ENCODE measurements at regions not wholly inside any gene's neighbourhood (a gene's known extent, or its start where the extent isn't known, plus 50 kb on each side); places are given as distances from the start of the nearest gene placed in this dataset.
"Not testable (repeated sequence)": the region's sequence is repeated elsewhere in the genome, so short reads cannot be mapped to it uniquely, and the experiment has no call there.

- TF ChIP-seq POLR2AphosphoS5 (IDR thresholded peaks at IDR 0.05; ENCODE audit: insufficient read depth in 1 of 2, low read depth in 1 of 2) = no peak
- TF ChIP-seq POLR2A (IDR thresholded peaks at IDR 0.05) = no peak
- TF ChIP-seq, protein P1, sequence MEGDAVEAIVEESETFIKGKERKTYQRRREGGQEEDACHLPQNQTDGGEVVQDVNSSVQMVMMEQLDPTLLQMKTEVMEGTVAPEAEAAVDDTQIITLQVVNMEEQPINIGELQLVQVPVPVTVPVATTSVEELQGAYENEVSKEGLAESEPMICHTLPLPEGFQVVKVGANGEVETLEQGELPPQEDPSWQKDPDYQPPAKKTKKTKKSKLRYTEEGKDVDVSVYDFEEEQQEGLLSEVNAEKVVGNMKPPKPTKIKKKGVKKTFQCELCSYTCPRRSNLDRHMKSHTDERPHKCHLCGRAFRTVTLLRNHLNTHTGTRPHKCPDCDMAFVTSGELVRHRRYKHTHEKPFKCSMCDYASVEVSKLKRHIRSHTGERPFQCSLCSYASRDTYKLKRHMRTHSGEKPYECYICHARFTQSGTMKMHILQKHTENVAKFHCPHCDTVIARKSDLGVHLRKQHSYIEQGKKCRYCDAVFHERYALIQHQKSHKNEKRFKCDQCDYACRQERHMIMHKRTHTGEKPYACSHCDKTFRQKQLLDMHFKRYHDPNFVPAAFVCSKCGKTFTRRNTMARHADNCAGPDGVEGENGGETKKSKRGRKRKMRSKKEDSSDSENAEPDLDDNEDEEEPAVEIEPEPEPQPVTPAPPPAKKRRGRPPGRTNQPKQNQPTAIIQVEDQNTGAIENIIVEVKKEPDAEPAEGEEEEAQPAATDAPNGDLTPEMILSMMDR (IDR thresholded peaks at IDR 0.05) = no peak
- no peak overlapping the region for H3K4me3 ChIP-seq
- no peaks in the 10 kb centered on the region for H3K4me1 ChIP-seq
- no peaks in the 10 kb centered on the region for H3K36me3 ChIP-seq
- no peaks in the 10 kb centered on the region for H3K27me3 ChIP-seq
- no peak overlapping the region for H3K27ac ChIP-seq
- no peaks in the 10 kb centered on the region for H3K9me3 ChIP-seq
- no peak for DNase-seq (ENCODE audit: extremely low spot score in 2 of 2)
- intact Hi-C loops (cut with DNase I) = no loop called here
Observed at GRCh38 chr2:126275098-126275497, 380.9 kb upstream of the GYPC start.

- intact Hi-C loops (cut with DNase I); H3K4me1 ChIP-seq; H3K36me3 ChIP-seq; H3K9me3 ChIP-seq; H3K27me3 ChIP-seq; DNase-seq (ENCODE audit: extremely low spot score in 2 of 2); H3K27ac ChIP-seq; H3K4me3 ChIP-seq: not testable (repeated sequence)
Observed at GRCh38 chr2:126276268-126276667, 379.7 kb upstream of the GYPC start.

- intact Hi-C loops (cut with DNase I) = no loop called here
Observed at GRCh38 chr2:126288362-126288761, 367.6 kb upstream of the GYPC start.

GRCh38 chr2:126293962-126294361 lies 362.0 kb upstream of the GYPC start:
- DNase-seq (ENCODE audit: extremely low spot score in 2 of 2); H3K4me1 ChIP-seq; H3K27ac ChIP-seq; H3K9me3 ChIP-seq; H3K4me3 ChIP-seq; intact Hi-C loops (cut with DNase I); H3K27me3 ChIP-seq; H3K36me3 ChIP-seq: not testable (repeated sequence)

More at GRCh38 chr2:126288362-126288761, 367.6 kb upstream of the GYPC start:
- no peaks in the 10 kb centered on the region for H3K36me3 ChIP-seq
- no peak overlapping the region for H3K4me3 ChIP-seq
- H3K4me1 ChIP-seq = no peaks in the 10 kb centered on the region
- no peaks in the 10 kb centered on the region for H3K27me3 ChIP-seq
- no peaks in the 10 kb centered on the region for H3K9me3 ChIP-seq
- H3K27ac ChIP-seq = no peak overlapping the region
- TF ChIP-seq POLR2AphosphoS5 (IDR thresholded peaks at IDR 0.05; ENCODE audit: insufficient read depth in 1 of 2, low read depth in 1 of 2) (no peak), POLR2A (IDR thresholded peaks at IDR 0.05) (no peak)
- TF ChIP-seq, protein P1 (IDR thresholded peaks at IDR 0.05) = no peak
- DNase-seq (ENCODE audit: extremely low spot score in 2 of 2) = no peak

DNA sequence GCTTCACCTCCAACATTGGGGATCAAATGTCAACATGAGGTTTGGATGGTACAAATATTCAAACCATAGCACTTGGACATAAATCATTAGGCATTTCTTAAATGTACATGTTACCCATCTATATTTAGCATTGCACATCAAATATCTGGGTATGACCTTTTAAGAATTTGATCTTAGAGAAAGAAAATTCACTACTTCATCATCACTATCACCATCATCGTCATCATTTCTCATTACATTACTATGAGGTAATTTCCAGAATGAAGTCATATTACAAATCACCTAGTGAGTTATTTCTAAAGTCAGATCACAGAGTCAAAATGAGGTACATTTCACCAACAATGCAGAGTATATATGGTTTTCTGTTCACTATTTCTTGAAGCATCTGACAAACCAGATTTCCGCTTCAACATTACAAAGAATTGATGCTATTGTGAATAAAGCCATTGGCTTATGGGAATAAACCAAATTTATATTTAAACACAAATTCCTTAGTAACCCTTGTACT lies 356.4 kb upstream of the GYPC start:
- Histone ChIP-seq H3K9me3 (no peaks in the 10 kb centered on the region), H3K36me3 (no peaks in the 10 kb centered on the region), H3K4me3 (no peak overlapping the region), H3K27me3 (no peaks in the 10 kb centered on the region), H3K27ac (no peak overlapping the region), H3K4me1 (no peaks in the 10 kb centered on the region)
- no peak for TF ChIP-seq POLR2AphosphoS5 (IDR thresholded peaks at IDR 0.05; ENCODE audit: insufficient read depth in 1 of 2, low read depth in 1 of 2)
- TF ChIP-seq, protein P1 (IDR thresholded peaks at IDR 0.05) = no peak
- no peak for TF ChIP-seq POLR2A (IDR thresholded peaks at IDR 0.05)
- no peak for DNase-seq (ENCODE audit: extremely low spot score in 2 of 2)
- intact Hi-C loops (cut with DNase I) = no loop called here

- H3K4me3 ChIP-seq = no peak overlapping the region
- no peaks in the 10 kb centered on the region for H3K4me1 ChIP-seq
- H3K27me3 ChIP-seq = no peaks in the 10 kb centered on the region
- no peak for DNase-seq (ENCODE audit: extremely low spot score in 2 of 2)
- no peaks in the 10 kb centered on the region for H3K9me3 ChIP-seq
- H3K36me3 ChIP-seq = no peaks in the 10 kb centered on the region
- H3K27ac ChIP-seq = no peak overlapping the region
- TF ChIP-seq, protein P1 (IDR thresholded peaks at IDR 0.05) = no peak
- TF ChIP-seq POLR2A (IDR thresholded peaks at IDR 0.05) = no peak
- no peak for TF ChIP-seq POLR2AphosphoS5 (IDR thresholded peaks at IDR 0.05; ENCODE audit: insufficient read depth in 1 of 2, low read depth in 1 of 2)
- intact Hi-C loops (cut with DNase I) = no loop called here
Observed at GRCh38 chr2:126300348-126300747, 355.6 kb upstream of the GYPC start.
